K562 (cell line): ENCODE measurements at regions not wholly inside any gene's neighbourhood (a gene's known extent, or its start where the extent isn't known, plus 50 kb on each side); places are given as distances from the start of the nearest gene placed in this dataset.

Experiments used
- ATAC-seq: fragments of 200-7000 bp; cut with Tn5 transposase; 3 replicates; pipeline ENCODE4 v1.9.1; 2020; ENCODE audit warnings: moderate library complexity
- BruUV-seq: library from RNA; stranded (reverse); fragments of 400-500 nt; replicated peaks from 2 replicates; lab custom pipeline; 2021; lab: Mats Ljungman, UMichigan
- CTCF ChIA-PET: fragments of 300-600 bp; formaldehyde crosslinking; extraction: SDS; loops from one replicate; lab custom pipeline; 2021; ENCODE audit warnings: low intra/inter-chr PET ratio; lab: Yijun Ruan, JAX
- POLR2A ChIA-PET: fragments of 300-600, 350-650 bp; sonication (Branson Sonifier 250); formaldehyde crosslinking; extraction: SDS; loops from one replicate; lab custom pipeline; 2021; ENCODE audit warnings: antibody characterized with exemption, inconsistent platforms; lab: Yijun Ruan, JAX
- DNase-seq, 4 experiments: peaks; one replicate each; pipeline versions ENCODE4 v3.0.0 to v3.0.0-alpha.2; 2011 to 2018; ENCODE audit warnings: low spot score in 3 of 4, mixed read lengths in 3 of 4; ENCODE audit errors: extremely low read depth in 1 of 4
- FAIRE-seq: peaks from 2 replicates; lab custom pipeline; 2011; peaks lifted over from hg19 to GRCh38; lab: Jason Lieb, UNC
- H2AFZ ChIP-seq: 2 replicates; pipeline ENCODE4 v1.6.0; 2011; ENCODE audit warnings: low read depth, low read length, control low read depth, inconsistent platforms
- H3K27ac ChIP-seq: fragments of 200-600 bp; 3 replicates; pipeline ENCODE4 v1.8.0; 2011; ENCODE audit warnings: low read depth, mild to moderate bottlenecking, control low read depth, inconsistent platforms, low read length, moderate library complexity, mixed read lengths; ENCODE audit errors: extremely low read depth
- H3K27me3 ChIP-seq, 2 experiments: fragments of 300-600 bp in 1 of 2; 2 replicates in 1 of 2; 3 replicates in 1 of 2; pipeline versions ENCODE4 v1.6.0 to v1.8.0; 2011; ENCODE audit warnings: inconsistent platforms in 2 of 2, low read length in 2 of 2, mild to moderate bottlenecking in 1 of 2, mixed read lengths in 1 of 2, moderate library complexity in 1 of 2; ENCODE audit not compliant: control insufficient read depth in 2 of 2, insufficient read depth in 2 of 2
- H3K36me3 ChIP-seq: fragments of 300-600 bp; 3 replicates; pipeline ENCODE4 v1.8.0; 2011; ENCODE audit warnings: mild to moderate bottlenecking, low read length, inconsistent platforms; ENCODE audit not compliant: control insufficient read depth, insufficient read depth
- H3K4me1 ChIP-seq, 2 experiments: fragments of 200-600 bp in 1 of 2; replicated peaks in 1 of 2; 2 replicates in 1 of 2; 3 replicates in 1 of 2; pipeline versions ENCODE4 v1.5.1 to v1.8.0; 2011; ENCODE audit warnings: inconsistent platforms in 2 of 2, low read length in 2 of 2, mild to moderate bottlenecking in 1 of 2, mixed read lengths in 1 of 2, moderate library complexity in 1 of 2; ENCODE audit not compliant: control insufficient read depth in 2 of 2, insufficient read depth in 2 of 2
- H3K4me2 ChIP-seq: 2 replicates; pipeline ENCODE4 v1.6.1; 2011; ENCODE audit warnings: low read length, control low read depth, inconsistent platforms, mixed read lengths; ENCODE audit not compliant: insufficient read depth
- H3K4me3 ChIP-seq: fragments of 200-600 bp; sonication (generic), shearing (Covaris generic); 2 replicates; pipeline ENCODE4 v1.5.1; 2016; ENCODE audit warnings: control low read depth, inconsistent platforms
- H3K79me2 ChIP-seq: fragments of 200-600 bp; 3 replicates; pipeline ENCODE4 v1.8.0; 2011; ENCODE audit warnings: low read length, inconsistent platforms; ENCODE audit not compliant: control insufficient read depth, insufficient read depth
- H3K9ac ChIP-seq, 2 experiments: 2 replicates each; pipeline versions ENCODE4 v1.6.0 to v1.6.1; 2011; ENCODE audit warnings: low read depth in 2 of 2, low read length in 2 of 2, control low read depth in 1 of 2, inconsistent platforms in 1 of 2, mild to moderate bottlenecking in 1 of 2, mixed read lengths in 1 of 2; ENCODE audit not compliant: insufficient read depth in 1 of 2
- H3K9me1 ChIP-seq: one replicate; pipeline ENCODE4 v1.6.0; 2011; ENCODE audit warnings: inconsistent platforms, mild to moderate bottlenecking, low read length, moderate library complexity; ENCODE audit not compliant: control insufficient read depth, insufficient read depth
- H3K9me3 ChIP-seq: replicated peaks from 2 replicates; pipeline ENCODE4 v1.5.1; 2011; ENCODE audit warnings: low read depth, low read length, inconsistent platforms; ENCODE audit not compliant: control insufficient read depth, insufficient read depth
- H4K20me1 ChIP-seq: replicated peaks from 2 replicates; pipeline ENCODE4 v1.6.1; 2011; ENCODE audit warnings: low read length, inconsistent platforms, mixed read lengths; ENCODE audit not compliant: control insufficient read depth, insufficient read depth
- AFF1 ChIP-seq, 2 experiments: fragments of 450-650 bp; IDR thresholded peaks; 2 replicates each; pipeline ENCODE4 v1.6.1; 2018; ENCODE audit warnings: mild to moderate bottlenecking in 2 of 2, low read depth in 1 of 2; ENCODE audit not compliant: partially characterized antibody in 2 of 2
- BCLAF1 ChIP-seq, 2 experiments: fragments of 450-650 bp in 1 of 2; IDR thresholded peaks; 2 replicates each; pipeline ENCODE4 v1.6.1; 2011 to 2017; ENCODE audit warnings: low read depth in 2 of 2, antibody characterized with exemption in 1 of 2, borderline replicate concordance in 1 of 2, low read length in 1 of 2, mild to moderate bottlenecking in 1 of 2, mixed read lengths in 1 of 2; ENCODE audit not compliant: control insufficient read depth in 1 of 2
- CCNT2 ChIP-seq: IDR thresholded peaks from 2 replicates; pipeline ENCODE4 v1.6.1; 2011; ENCODE audit warnings: borderline replicate concordance, low read depth, mild to moderate bottlenecking, moderate library complexity, mixed read lengths, low read length; ENCODE audit not compliant: insufficient read length; ENCODE audit errors: extremely low read depth
- ESRRA ChIP-seq: fragments of 450-650 bp; IDR thresholded peaks from 2 replicates; pipeline ENCODE4 v1.6.1; 2014; ENCODE audit warnings: low read depth, mild to moderate bottlenecking, moderate library complexity, borderline replicate concordance
- GABPB2 ChIP-seq: fragments of 250-450 bp; sonication (Bioruptor Pico); conservative IDR thresholded peaks from 2 replicates; pipeline ENCODE4 v1.5.1; 2021; ENCODE audit warnings: mild to moderate bottlenecking
- LARP7 ChIP-seq: fragments of 450-650 bp; IDR thresholded peaks from 2 replicates; pipeline ENCODE4 v1.6.1; 2016
- SP2 ChIP-seq: IDR thresholded peaks from 2 replicates; pipeline ENCODE4 v1.6.1; 2011; ENCODE audit warnings: mild to moderate bottlenecking, low read depth, low read length, moderate library complexity; ENCODE audit not compliant: poor library complexity, severe bottlenecking; ENCODE audit errors: extremely low read depth
- STAT5B ChIP-seq: fragments of 250-450 bp; sonication (Bioruptor Pico); IDR thresholded peaks from 2 replicates; pipeline ENCODE4 v1.8.0; 2021; ENCODE audit warnings: mild to moderate bottlenecking, inconsistent platforms
- ZC3H11A ChIP-seq: IDR thresholded peaks from 2 replicates; pipeline ENCODE4 v1.6.1; 2012; ENCODE audit warnings: low read depth, low read length, improper control_type of control experiment
- ZNF644 ChIP-seq: fragments of 200-800 bp; sonication (Bioruptor generic); IDR thresholded peaks from 2 replicates; pipeline ENCODE4 v1.6.1; 2016; ENCODE audit warnings: low read depth, missing genetic modification characterization, missing compliant biosample characterization
- WGBS: fragments of 100-300 bp; shearing (Covaris generic); methylation state at CpG from one replicate; pipeline ENCODE4 v1.1.6; 2016; ENCODE audit warnings: low coverage, mixed read lengths; ENCODE audit not compliant: insufficient coverage; ENCODE audit errors: missing lambda C conversion rate; 5-methylcytosine and 5-hydroxymethylcytosine counted together
- in situ Hi-C: fragments of 300-500 bp; cut with MboI; formaldehyde crosslinking; loops from 4 replicates; pipeline ENCODE4 v1.15.0; 2018; ENCODE audit warnings: inconsistent platforms, mixed read lengths
- intact Hi-C: fragments of 100-400 bp; cut with micrococcal nuclease; formaldehyde crosslinking; loops from 2 replicates; pipeline ENCODE4 v1.14.2; 2022
- TF ChIP-seq, protein P1 (sequence below): fragments of 250-450 bp; sonication (Bioruptor Pico); IDR thresholded peaks from 2 replicates; pipeline ENCODE4 v1.8.0; 2022; ENCODE audit warnings: inconsistent platforms, mild to moderate bottlenecking, moderate library complexity, borderline replicate concordance
- TF ChIP-seq, protein P2 (sequence below): sonication (generic); formaldehyde crosslinking; IDR thresholded peaks from 2 replicates; pipeline ENCODE4 v1.8.0; 2022; ENCODE audit warnings: mild to moderate bottlenecking, missing genetic modification reagents

DNA sequence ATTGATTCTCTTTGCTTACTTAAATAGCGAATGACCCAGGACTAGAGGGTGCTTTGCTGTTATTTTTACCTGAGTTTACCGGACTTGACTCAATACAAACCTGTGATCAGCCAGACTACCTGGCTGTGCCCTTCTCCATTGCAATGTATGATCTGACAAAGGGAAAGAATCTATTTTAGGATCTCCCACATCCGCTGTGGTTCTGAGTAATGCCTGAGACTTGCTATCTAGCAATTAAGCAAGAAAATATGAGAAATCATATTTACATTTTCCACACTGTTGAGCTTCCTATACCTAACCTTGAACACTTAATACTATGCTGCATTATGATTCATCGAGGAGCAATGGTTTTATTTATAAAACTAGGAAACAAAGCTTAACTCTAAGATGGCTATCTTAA, 215.2 kb downstream of the RAD51AP2 start:
- in situ Hi-C loops, result loop anchor here (25.0 kb wide), 1 partner anchor 691 kb away; no protein-coding TSS in a partner anchor
- Histone ChIP-seq H3K9ac (no peak overlapping the region), H3K27me3 (no peaks in the 10 kb centered on the region), H3K36me3 (no peaks in the 10 kb centered on the region), H3K4me1 (no peaks in the 10 kb centered on the region), H3K9me1 (no peaks in the 10 kb centered on the region), H3K4me3 (no peak overlapping the region), H4K20me1 (no peaks in the 10 kb centered on the region), H3K27ac (no peak overlapping the region), H3K79me2 (no peaks in the 10 kb centered on the region), H3K9me3 (no peaks in the 10 kb centered on the region), H3K4me2 (no peak overlapping the region), H2AFZ (no peak overlapping the region)
- no peak for TF ChIP-seq ZC3H11A
- TF ChIP-seq LARP7, result no peak
- no peak for TF ChIP-seq SP2
- no peak for TF ChIP-seq AFF1 (IDR thresholded peaks at IDR 0.05; ENCODE audit: low read depth in 1 of 2, partially characterized antibody in 2 of 2)
- TF ChIP-seq, protein P1, sequence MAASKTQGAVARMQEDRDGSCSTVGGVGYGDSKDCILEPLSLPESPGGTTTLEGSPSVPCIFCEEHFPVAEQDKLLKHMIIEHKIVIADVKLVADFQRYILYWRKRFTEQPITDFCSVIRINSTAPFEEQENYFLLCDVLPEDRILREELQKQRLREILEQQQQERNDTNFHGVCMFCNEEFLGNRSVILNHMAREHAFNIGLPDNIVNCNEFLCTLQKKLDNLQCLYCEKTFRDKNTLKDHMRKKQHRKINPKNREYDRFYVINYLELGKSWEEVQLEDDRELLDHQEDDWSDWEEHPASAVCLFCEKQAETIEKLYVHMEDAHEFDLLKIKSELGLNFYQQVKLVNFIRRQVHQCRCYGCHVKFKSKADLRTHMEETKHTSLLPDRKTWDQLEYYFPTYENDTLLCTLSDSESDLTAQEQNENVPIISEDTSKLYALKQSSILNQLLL (CRISPR knock-in tag), result no peak
- TF ChIP-seq, protein P2, sequence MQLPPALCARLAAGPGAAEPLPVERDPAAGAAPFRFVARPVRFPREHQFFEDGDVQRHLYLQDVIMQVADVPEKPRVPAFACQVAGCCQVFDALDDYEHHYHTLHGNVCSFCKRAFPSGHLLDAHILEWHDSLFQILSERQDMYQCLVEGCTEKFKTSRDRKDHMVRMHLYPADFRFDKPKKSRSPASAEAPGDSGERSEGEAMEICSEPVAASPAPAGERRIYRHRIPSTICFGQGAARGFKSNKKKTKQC (CRISPR knock-in tag), result no peak
- TF ChIP-seq ZNF644 (tag), result no peak
- no peak for TF ChIP-seq CCNT2
- no peak for TF ChIP-seq ESRRA
- TF ChIP-seq GABPB2 (CRISPR knock-in tag), result no peak
- no peak for TF ChIP-seq STAT5B (CRISPR knock-in tag)
- TF ChIP-seq BCLAF1 (IDR thresholded peaks at IDR 0.05; ENCODE audit: borderline replicate concordance in 1 of 2, control insufficient read depth in 1 of 2, low read depth in 2 of 2, low read length in 1 of 2), result no peak
- ATAC-seq (no peak), FAIRE-seq (no peak), DNase-seq (no peak)
- intact Hi-C loops, result loop anchor here (10.0 kb wide), 4 partner anchors 128 to 678 kb away; no protein-coding TSS in a partner anchor
- WGBS, result 4% methylated on average over 4 of the region's 4 CpGs
- POLR2A ChIA-PET, result no interaction called here
- CTCF ChIA-PET, result no interaction called here
- BruUV-seq, result no TSS peak
